ENCODE measurements at regions not wholly inside any gene's neighbourhood (a gene's known extent, or its start where the extent isn't known, plus 50 kb on each side); places are given as distances from the start of the nearest gene placed in this dataset.
A peak's percentile ranks its signal among the peaks of the same experiment; 100 is the strongest.
"Not testable (repeated sequence)": the region's sequence is repeated elsewhere in the genome, so short reads cannot be mapped to it uniquely, and the experiment has no call there.

DNA sequence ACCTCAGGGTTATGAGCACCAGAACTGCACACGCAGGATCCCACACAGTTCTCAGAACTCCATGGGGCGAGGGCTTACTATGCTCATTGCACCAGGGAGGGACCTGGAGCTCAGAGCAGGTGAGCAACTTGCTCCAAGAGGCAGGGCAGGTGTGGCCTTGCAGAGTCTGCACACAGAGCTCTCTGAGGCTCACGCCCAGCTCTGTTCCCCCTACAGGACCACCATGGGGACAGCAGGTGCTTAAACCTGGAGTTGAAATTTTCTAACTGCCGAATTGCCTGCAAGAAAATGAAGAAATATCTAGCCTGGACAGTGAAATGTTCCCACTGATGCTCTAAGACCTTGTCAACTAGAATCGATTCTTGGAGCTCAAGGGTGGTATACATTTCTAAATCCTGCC lies 49.9 kb upstream of the MSMB start:
- DNase-seq (ENCODE audit: low read depth): not testable (repeated sequence)

DNA sequence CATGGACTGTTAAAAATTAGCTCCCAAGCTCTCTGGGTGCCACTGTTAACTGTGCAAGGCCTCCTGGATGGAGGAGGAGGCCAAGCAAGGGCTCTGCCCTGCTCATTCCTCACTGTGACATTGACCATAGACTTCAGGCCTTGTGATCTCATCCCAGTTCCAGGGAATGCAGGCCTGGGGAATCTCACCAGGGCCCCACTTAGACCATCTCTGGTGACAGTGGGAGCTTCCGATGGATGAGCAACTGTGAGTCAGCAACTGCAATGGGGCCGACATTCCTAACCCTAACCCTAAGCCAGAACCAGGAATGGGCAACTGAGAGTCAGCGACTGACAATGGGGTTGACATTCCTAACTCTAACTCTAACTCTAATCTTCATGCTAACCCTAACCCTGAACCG lies 50.4 kb upstream of the MSMB start:
- DNase-seq (ENCODE audit: low read depth): peak; percentile 44

- no peak for DNase-seq (ENCODE audit: low read depth)
These were observed 51.0 kb upstream of the MSMB start for GRCh38 chr10:46096909-46097575.

- DNase-seq (ENCODE audit: low read depth): no peak
These were observed 51.7 kb upstream of the MSMB start for GRCh38 chr10:46097576-46098317.

DNA sequence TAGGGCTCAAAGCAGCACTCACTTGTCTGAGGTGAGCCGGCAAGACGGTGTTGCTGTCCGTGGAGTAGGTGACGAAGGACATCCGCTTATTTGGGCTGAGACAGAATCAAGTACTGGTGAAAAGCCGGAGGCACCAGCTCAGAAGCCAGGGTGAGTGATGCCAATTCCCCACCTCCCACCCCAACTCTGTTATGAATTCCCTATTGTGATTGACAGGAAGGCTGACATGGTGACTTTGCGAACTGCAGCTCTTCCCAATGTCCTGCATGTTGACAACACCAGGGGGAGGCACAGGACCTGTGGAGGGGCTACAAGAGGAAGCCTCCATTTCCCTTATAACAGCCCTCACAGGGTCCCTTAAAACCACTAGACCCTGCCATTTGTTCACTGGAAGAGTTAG lies 52.3 kb upstream of the MSMB start:
- DNase-seq (ENCODE audit: low read depth): no peak

DNA sequence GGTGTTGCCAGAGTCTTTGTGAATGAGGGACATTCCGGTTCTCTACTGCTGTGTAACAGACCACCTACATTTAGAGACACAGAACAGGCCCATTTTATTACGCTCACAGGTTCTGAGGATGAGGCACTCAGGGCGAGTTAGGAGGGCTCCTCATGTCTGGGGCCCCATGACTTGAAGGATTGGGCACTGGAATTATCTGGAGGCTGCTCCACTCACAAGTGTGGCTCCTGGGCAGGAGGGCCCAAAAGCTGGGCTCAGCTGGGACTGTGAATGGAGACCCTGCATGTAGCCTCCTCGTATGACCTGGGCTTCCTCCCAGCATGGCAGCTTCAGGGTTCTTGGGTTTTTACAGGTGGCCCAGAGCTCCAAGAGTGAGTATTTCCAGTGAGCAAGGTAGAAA lies 52.9 kb upstream of the MSMB start:
- DNase-seq (ENCODE audit: low read depth): not testable (repeated sequence)

- DNase-seq (ENCODE audit: low read depth): no peak
These were observed 58.1 kb upstream of the MSMB start for GRCh38 chr10:46104071-46104585.

GRCh38 chr10:46105416-46105815 lies 59.3 kb upstream of the MSMB start:
- not testable (repeated sequence) for DNase-seq (ENCODE audit: low read depth)

GRCh38 chr10:46105856-46106409 lies 59.9 kb upstream of the MSMB start:
- DNase-seq (ENCODE audit: low read depth): not testable (repeated sequence)

DNA sequence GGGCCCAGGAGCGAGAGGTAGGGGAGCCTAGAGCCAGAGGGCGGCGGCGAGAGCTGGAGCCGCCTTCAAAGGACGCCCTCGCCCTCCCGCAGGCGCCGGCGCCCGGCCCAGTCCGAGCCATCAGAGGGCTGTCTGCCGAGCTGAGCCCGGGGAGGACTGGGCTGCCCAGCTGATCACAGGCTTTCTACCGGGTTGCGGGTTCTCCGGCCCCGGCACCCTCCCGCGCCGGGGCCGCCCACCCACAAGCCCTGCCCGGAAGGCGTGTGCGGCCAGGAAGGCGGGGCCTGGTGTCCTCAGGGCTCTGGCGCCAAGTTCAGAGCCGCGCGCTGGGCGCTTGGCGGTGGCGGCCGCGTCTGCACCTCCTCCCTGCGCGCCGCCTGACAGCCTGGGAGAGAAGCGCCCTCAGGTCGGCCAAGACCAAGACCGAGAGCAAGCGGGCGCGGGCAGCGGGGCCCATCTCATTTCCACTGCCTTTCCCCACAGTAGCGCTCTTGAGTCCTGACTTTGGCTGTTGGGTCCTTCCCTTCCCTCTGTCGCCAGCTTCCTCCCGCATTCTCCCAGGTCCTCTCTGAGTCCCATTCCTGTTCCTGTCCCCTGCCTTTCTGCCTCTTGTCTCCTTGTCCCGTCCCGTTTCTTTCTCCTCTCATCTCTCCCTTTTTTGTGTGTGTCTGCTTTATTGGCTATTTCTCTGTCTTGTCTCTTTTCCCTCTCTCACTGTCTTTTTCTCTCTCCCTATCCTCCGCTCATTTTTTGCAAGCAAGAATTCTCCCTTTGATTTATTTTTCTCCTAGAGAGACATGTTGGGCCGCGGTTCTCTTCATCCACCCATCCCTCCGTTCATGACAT lies 60.6 kb upstream of the MSMB start:
- DNase-seq (ENCODE audit: low read depth): peak; percentile 30

DNA sequence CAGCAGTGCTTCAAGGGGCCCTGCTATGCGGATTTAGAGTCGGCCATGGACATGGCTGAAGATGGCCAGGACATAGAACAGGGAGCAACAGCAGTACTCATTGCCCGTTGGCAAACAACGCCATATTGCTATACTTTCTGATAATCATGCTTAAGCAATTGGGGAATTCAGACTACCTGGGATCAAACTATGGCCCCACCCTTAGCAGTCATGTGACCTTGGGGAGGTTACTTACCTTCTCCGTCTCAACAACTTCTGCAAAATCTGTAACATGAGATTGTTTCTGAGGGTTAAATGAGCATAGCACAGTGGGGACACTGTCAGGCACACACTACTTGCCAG lies 62.1 kb upstream of the MSMB start:
- DNase-seq (ENCODE audit: low read depth): not testable (repeated sequence)

DNA sequence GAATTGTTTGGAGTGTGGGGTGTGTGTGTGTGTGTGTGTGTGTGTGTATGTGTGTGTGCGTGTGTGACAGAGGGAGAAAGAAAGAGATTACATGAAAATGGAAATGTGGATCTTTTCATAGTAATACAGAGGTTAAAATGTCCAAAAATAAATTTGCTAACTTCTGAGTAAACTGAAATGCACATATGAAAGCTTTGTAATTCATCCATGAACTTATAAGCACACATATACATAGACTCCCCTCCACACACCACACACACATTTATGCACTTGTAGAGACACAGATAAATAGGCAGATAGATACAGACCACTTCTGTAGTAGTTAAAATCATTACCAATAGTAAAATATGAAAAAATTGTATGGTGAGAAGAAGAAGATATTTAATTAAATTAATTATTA lies 108.2 kb upstream of the MSMB start:
- not testable (repeated sequence) for DNase-seq (ENCODE audit: low read depth)

GRCh38 chr10:46154683-46155082 lies 108.6 kb upstream of the MSMB start:
- DNase-seq (ENCODE audit: low read depth): not testable (repeated sequence)

- DNase-seq (ENCODE audit: low read depth): not testable (repeated sequence)
These were observed 110.8 kb upstream of the MSMB start for GRCh38 chr10:46156866-46157265.

GRCh38 chr10:46169736-46170135 lies 117.1 kb upstream of the ANTXRL start:
- DNase-seq (ENCODE audit: low read depth): no peak

GRCh38 chr10:46170789-46171188 lies 116.0 kb upstream of the ANTXRL start:
- DNase-seq (ENCODE audit: low read depth): no peak

DNA sequence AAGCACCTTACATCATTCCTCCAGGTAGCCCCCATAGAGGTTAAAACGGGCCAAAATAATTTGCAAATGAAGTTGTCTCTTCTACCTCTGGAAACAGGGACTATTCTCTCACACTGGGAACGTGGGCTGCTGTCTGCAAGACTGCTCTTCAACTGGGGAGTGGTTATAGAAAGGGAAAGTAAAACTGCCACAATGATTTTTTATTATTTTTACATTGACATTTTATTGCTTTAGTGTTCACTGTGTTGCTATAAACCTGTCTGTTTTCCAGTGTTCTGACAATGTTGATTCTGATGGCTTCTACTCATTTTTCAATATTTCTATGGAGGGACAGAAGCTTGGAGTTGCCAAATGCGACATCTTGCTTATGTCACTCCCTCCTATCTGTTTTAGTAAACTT lies 115.1 kb upstream of the ANTXRL start:
- DNase-seq (ENCODE audit: low read depth): no peak

- no peak for DNase-seq (ENCODE audit: low read depth)
These were observed 111.5 kb upstream of the ANTXRL start for GRCh38 chr10:46175296-46175695.

GRCh38 chr10:46175831-46176230 lies 111.0 kb upstream of the ANTXRL start:
- DNase-seq (ENCODE audit: low read depth): no peak

DNA sequence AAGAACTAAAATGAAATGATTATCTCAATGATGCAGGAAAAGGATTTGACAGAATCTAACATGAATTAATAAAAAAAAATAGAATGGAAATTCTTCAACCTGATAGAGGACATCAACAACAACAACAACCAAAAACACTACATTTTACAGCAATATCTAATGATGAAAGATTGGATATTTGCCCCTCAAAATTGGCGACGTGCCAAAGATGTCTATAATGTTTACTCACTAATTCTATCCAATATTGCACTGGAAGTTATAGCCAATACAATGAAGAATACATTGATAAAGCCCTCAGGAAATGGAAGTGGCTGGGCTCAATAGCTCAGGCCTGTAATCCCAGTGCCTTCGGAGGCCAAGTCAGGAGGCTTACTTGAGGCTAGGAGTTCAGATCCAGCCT lies 99.4 kb upstream of the ANTXRL start:
- DNase-seq (ENCODE audit: low read depth): not testable (repeated sequence)

GRCh38 chr10:46197050-46197449 lies 89.7 kb upstream of the ANTXRL start:
- DNase-seq (ENCODE audit: low read depth): no peak

DNA sequence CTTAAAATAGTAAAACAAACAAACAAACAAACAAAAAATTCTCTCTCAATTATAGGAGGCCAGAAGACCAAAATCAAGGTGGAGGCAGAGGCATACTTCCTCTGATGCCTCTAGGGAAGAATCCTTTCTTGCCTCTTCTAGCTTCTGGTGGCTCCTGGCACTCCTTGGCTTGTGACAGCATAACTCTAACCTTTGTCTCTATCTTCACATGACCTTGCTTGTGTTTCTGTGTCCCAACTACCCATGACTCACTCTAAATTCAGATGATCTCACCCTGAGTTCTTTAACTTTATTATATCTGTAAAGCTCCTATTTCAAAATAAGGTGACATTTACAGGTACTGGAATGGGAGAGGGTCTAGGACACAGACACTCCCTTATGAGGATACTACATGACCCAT lies 88.3 kb upstream of the ANTXRL start:
- no peak for DNase-seq (ENCODE audit: low read depth)
